T1000 (cell line): ENCODE measurements at regions not wholly inside any gene's neighbourhood (a gene's known extent, or its start where the extent isn't known, plus 50 kb on each side); places are given as distances from the start of the nearest gene placed in this dataset.
"Not testable (repeated sequence)": the region's sequence is repeated elsewhere in the genome, so short reads cannot be mapped to it uniquely, and the experiment has no call there.

Experiments used
- DNase-seq: peaks from one replicate; lab custom pipeline; 2025; ENCODE audit warnings: mixed read lengths; lab: John Stamatoyannopoulos, UW

- peak; percentile 6 for DNase-seq
Observed at GRCh38 chr6:25181923-25182322, 97.3 kb upstream of the CARMIL1 start.

- no peak for DNase-seq
Observed at GRCh38 chr6:25186919-25187318, 92.3 kb upstream of the CARMIL1 start.

- no peak for DNase-seq
Observed at GRCh38 chr6:25188232-25188631, 90.9 kb upstream of the CARMIL1 start.

GRCh38 chr6:25192590-25193459 lies 86.3 kb upstream of the CARMIL1 start:
- peak; percentile 25 for DNase-seq

GRCh38 chr6:25193460-25194171 lies 85.6 kb upstream of the CARMIL1 start:
- peak; percentile 72 for DNase-seq

GRCh38 chr6:25194172-25194678 lies 84.9 kb upstream of the CARMIL1 start:
- DNase-seq, result no peak

GRCh38 chr6:25196464-25196863 lies 82.7 kb upstream of the CARMIL1 start:
- no peak for DNase-seq

- DNase-seq, result no peak
Observed at GRCh38 chr6:25197111-25197510, 82.1 kb upstream of the CARMIL1 start.

GRCh38 chr6:25199544-25199943 lies 79.6 kb upstream of the CARMIL1 start:
- DNase-seq, result no peak

GRCh38 chr6:25202504-25202903 lies 76.7 kb upstream of the CARMIL1 start:
- no peak for DNase-seq

- DNase-seq, result no peak
Observed at GRCh38 chr6:25205629-25206028, 73.5 kb upstream of the CARMIL1 start.

GRCh38 chr6:25207453-25208155 lies 71.6 kb upstream of the CARMIL1 start:
- DNase-seq, result not testable (repeated sequence)

- DNase-seq, result no peak
Observed at GRCh38 chr6:25215881-25216280, 63.3 kb upstream of the CARMIL1 start.

GRCh38 chr6:25217302-25217701 lies 61.9 kb upstream of the CARMIL1 start:
- no peak for DNase-seq

GRCh38 chr6:25217829-25218228 lies 61.3 kb upstream of the CARMIL1 start:
- DNase-seq, result no peak

GRCh38 chr6:25218346-25218745 lies 60.8 kb upstream of the CARMIL1 start:
- no peak for DNase-seq

- DNase-seq, result no peak
Observed at GRCh38 chr6:25219216-25219916, 59.8 kb upstream of the CARMIL1 start.

GRCh38 chr6:25219917-25220278 lies 59.3 kb upstream of the CARMIL1 start:
- DNase-seq, result no peak

GRCh38 chr6:25220857-25221256 lies 58.3 kb upstream of the CARMIL1 start:
- DNase-seq, result no peak

GRCh38 chr6:25222006-25222678 lies 57.0 kb upstream of the CARMIL1 start:
- DNase-seq, result no peak

GRCh38 chr6:25223490-25223991 lies 55.6 kb upstream of the CARMIL1 start:
- peak; percentile 22 for DNase-seq
